Loucy (cell line): ENCODE measurements at regions not wholly inside any gene's neighbourhood (a gene's known extent, or its start where the extent isn't known, plus 50 kb on each side); places are given as distances from the start of the nearest gene placed in this dataset.

Experiments used
- H2AFZ ChIP-seq: fragments of 200-600 bp; sonication (generic); 2 replicates; pipeline ENCODE4 v1.6.0; 2016; ENCODE audit warnings: antibody characterized with exemption, mild to moderate bottlenecking, low read length, moderate library complexity
- H3F3A ChIP-seq: fragments of 200-600 bp; 2 replicates; pipeline ENCODE4 v1.6.0; 2016; ENCODE audit warnings: antibody characterized with exemption, low read depth, mild to moderate bottlenecking
- H3K27me3 ChIP-seq: fragments of 200-600 bp; sonication (generic); 2 replicates; pipeline ENCODE4 v1.6.1; 2014; ENCODE audit warnings: low read length, mild to moderate bottlenecking; ENCODE audit not compliant: insufficient read depth, poor library complexity, severe bottlenecking
- H3K36me3 ChIP-seq: fragments of 200-600 bp; sonication (generic); 2 replicates; pipeline ENCODE4 v1.6.1; 2016; ENCODE audit warnings: low read length; ENCODE audit not compliant: insufficient read depth
- H3K4me1 ChIP-seq: fragments of 200-600 bp; sonication (generic); 2 replicates; pipeline ENCODE4 v1.5.1; 2014; ENCODE audit warnings: low read length, mild to moderate bottlenecking; ENCODE audit not compliant: insufficient read depth, poor library complexity, severe bottlenecking
- H3K4me2 ChIP-seq: fragments of 200-600 bp; sonication (generic); 2 replicates; pipeline ENCODE4 v1.6.0; 2014; ENCODE audit warnings: antibody characterized with exemption, low read length, low read depth, mild to moderate bottlenecking; ENCODE audit not compliant: poor library complexity, severe bottlenecking
- H3K4me3 ChIP-seq: fragments of 200-600 bp; sonication (generic); 2 replicates; pipeline ENCODE4 v1.5.1; 2014; ENCODE audit warnings: low read length, mild to moderate bottlenecking, mixed read lengths; ENCODE audit not compliant: poor library complexity, severe bottlenecking
- H3K79me2 ChIP-seq: fragments of 200-600 bp; sonication (generic); 2 replicates; pipeline ENCODE4 v1.6.1; 2014; ENCODE audit warnings: low read length; ENCODE audit not compliant: insufficient read depth
- H3K9ac ChIP-seq: fragments of 200-600 bp; sonication (generic); 2 replicates; pipeline ENCODE4 v1.6.0; 2014; ENCODE audit warnings: mild to moderate bottlenecking, low read depth, low read length, moderate library complexity; ENCODE audit not compliant: poor library complexity, severe bottlenecking
- H3K9me2 ChIP-seq: fragments of 200-600 bp; sonication (generic); replicated peaks from 2 replicates; pipeline ENCODE4 v1.6.1; 2016; ENCODE audit warnings: low read depth, low read length, mixed read lengths
- H3K9me3 ChIP-seq: fragments of 200-600 bp; sonication (generic); 2 replicates; pipeline ENCODE4 v1.6.1; 2014; ENCODE audit warnings: mild to moderate bottlenecking, antibody characterized with exemption, low read length, low read depth; ENCODE audit not compliant: insufficient read depth
- H4K20me1 ChIP-seq: fragments of 200-600 bp; sonication (generic); 2 replicates; pipeline ENCODE4 v1.6.0; 2014; ENCODE audit warnings: antibody characterized with exemption, low read length, mild to moderate bottlenecking; ENCODE audit not compliant: insufficient read depth, poor library complexity, severe bottlenecking
- EZH2phosphoT487 ChIP-seq: fragments of 200-600 bp; IDR thresholded peaks from 2 replicates; pipeline ENCODE4 v1.6.1; 2018; ENCODE audit warnings: antibody characterized with exemption, mild to moderate bottlenecking, moderate library complexity, borderline replicate concordance
- TF ChIP-seq, protein P1 (sequence below): fragments of 200-600 bp; sonication (generic); conservative IDR thresholded peaks from 2 replicates; pipeline ENCODE4 v1.5.1; 2014; ENCODE audit warnings: mild to moderate bottlenecking, antibody characterized with exemption, low read length

GRCh38 chr5:153116916-153117315 lies 373.6 kb upstream of the GRIA1 start:
- no peaks in the 10 kb centered on the region for H3K4me1 ChIP-seq
- no peaks in the 10 kb centered on the region for H3F3A ChIP-seq
- no peak overlapping the region for H3K4me2 ChIP-seq
- H3K27me3 ChIP-seq: no peaks in the 10 kb centered on the region
- no peak overlapping the region for H3K4me3 ChIP-seq
- H3K9me2 ChIP-seq: no peaks in the 10 kb centered on the region
- H2AFZ ChIP-seq: no peak overlapping the region
- no peak overlapping the region for H3K9ac ChIP-seq
- H3K9me3 ChIP-seq: no peaks in the 10 kb centered on the region
- no peaks in the 10 kb centered on the region for H4K20me1 ChIP-seq
- no peaks in the 10 kb centered on the region for H3K79me2 ChIP-seq
- no peaks in the 10 kb centered on the region for H3K36me3 ChIP-seq
- TF ChIP-seq EZH2phosphoT487: no peak
- TF ChIP-seq, protein P1, sequence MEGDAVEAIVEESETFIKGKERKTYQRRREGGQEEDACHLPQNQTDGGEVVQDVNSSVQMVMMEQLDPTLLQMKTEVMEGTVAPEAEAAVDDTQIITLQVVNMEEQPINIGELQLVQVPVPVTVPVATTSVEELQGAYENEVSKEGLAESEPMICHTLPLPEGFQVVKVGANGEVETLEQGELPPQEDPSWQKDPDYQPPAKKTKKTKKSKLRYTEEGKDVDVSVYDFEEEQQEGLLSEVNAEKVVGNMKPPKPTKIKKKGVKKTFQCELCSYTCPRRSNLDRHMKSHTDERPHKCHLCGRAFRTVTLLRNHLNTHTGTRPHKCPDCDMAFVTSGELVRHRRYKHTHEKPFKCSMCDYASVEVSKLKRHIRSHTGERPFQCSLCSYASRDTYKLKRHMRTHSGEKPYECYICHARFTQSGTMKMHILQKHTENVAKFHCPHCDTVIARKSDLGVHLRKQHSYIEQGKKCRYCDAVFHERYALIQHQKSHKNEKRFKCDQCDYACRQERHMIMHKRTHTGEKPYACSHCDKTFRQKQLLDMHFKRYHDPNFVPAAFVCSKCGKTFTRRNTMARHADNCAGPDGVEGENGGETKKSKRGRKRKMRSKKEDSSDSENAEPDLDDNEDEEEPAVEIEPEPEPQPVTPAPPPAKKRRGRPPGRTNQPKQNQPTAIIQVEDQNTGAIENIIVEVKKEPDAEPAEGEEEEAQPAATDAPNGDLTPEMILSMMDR: no peak

GRCh38 chr5:153118018-153118417 lies 372.5 kb upstream of the GRIA1 start:
- no peaks in the 10 kb centered on the region for H3F3A ChIP-seq
- H3K4me2 ChIP-seq: no peak overlapping the region
- H2AFZ ChIP-seq: no peak overlapping the region
- H3K9ac ChIP-seq: no peak overlapping the region
- no peak for TF ChIP-seq EZH2phosphoT487
- TF ChIP-seq, protein P1: no peak
- no peak overlapping the region for H3K4me3 ChIP-seq
- H3K79me2 ChIP-seq: no peaks in the 10 kb centered on the region
- H3K36me3 ChIP-seq: no peaks in the 10 kb centered on the region
- H3K9me3 ChIP-seq: no peaks in the 10 kb centered on the region
- no peaks in the 10 kb centered on the region for H3K4me1 ChIP-seq
- H3K9me2 ChIP-seq: no peaks in the 10 kb centered on the region
- H4K20me1 ChIP-seq: no peaks in the 10 kb centered on the region
- H3K27me3 ChIP-seq: no peaks in the 10 kb centered on the region

DNA sequence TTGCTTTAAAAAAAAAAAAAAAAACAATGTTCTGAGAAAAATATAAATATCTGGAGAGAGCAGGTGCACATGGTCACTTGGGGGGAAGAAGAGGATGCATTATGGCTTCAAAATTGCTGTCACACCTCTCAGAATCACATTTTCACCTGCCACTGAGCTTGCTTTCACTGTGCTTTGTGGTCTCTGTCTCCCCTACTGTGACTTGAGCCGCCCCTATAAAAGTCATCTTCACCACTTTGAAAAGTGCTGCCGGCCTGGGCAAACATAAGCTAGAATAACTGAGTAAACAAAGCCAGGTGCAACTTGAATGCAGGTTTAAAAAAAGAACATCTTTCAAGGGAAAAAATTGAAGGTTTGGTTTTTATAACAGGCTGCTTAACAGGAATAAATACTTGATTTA lies 368.1 kb upstream of the GRIA1 start:
- no peaks in the 10 kb centered on the region for H3K27me3 ChIP-seq
- no peaks in the 10 kb centered on the region for H3K36me3 ChIP-seq
- no peaks in the 10 kb centered on the region for H3K79me2 ChIP-seq
- H3K9me2 ChIP-seq: no peaks in the 10 kb centered on the region
- no peaks in the 10 kb centered on the region for H3F3A ChIP-seq
- H4K20me1 ChIP-seq: no peaks in the 10 kb centered on the region
- H3K9ac ChIP-seq: no peak overlapping the region
- no peaks in the 10 kb centered on the region for H3K4me1 ChIP-seq
- no peaks in the 10 kb centered on the region for H3K9me3 ChIP-seq
- H3K4me3 ChIP-seq: no peak overlapping the region
- no peak for TF ChIP-seq EZH2phosphoT487
- TF ChIP-seq, protein P1: no peak
- no peak overlapping the region for H3K4me2 ChIP-seq
- H2AFZ ChIP-seq: no peak overlapping the region
